GM23338 (cell line): ENCODE measurements at regions not wholly inside any gene's neighbourhood (a gene's known extent, or its start where the extent isn't known, plus 50 kb on each side); places are given as distances from the start of the nearest gene placed in this dataset.

Source experiments
- ATAC-seq: fragments of 200-7000 bp; cut with Tn5 transposase; 3 replicates; pipeline ENCODE4 v1.9.1; 2020
- DNase-seq: peaks from one replicate; pipeline ENCODE4 v3.0.0-alpha.2; 2015; ENCODE audit warnings: low spot score
- H2AFZ ChIP-seq: fragments of 200-600 bp; sonication (generic); 2 replicates; pipeline ENCODE4 v1.8.0; 2016; ENCODE audit warnings: antibody characterized with exemption, mild to moderate bottlenecking, moderate library complexity
- H3F3A ChIP-seq: fragments of 200-600 bp; sonication (generic); replicated peaks from 2 replicates; pipeline ENCODE4 v1.8.0; 2017; ENCODE audit warnings: antibody characterized with exemption, mixed run types, low read depth
- H3K27ac ChIP-seq: fragments of 200-600 bp; sonication (generic); 2 replicates; pipeline ENCODE4 v1.6.1; 2016; ENCODE audit warnings: low read depth
- H3K27me3 ChIP-seq: fragments of 200-600 bp; sonication (generic); 2 replicates; pipeline ENCODE4 v1.8.0; 2016; ENCODE audit warnings: mild to moderate bottlenecking, mixed run types, moderate library complexity; ENCODE audit not compliant: insufficient read depth
- H3K36me3 ChIP-seq: fragments of 200-600 bp; sonication (generic); 2 replicates; pipeline ENCODE4 v1.8.0; 2016; ENCODE audit warnings: mild to moderate bottlenecking; ENCODE audit not compliant: insufficient read depth
- H3K4me1 ChIP-seq: fragments of 200-600 bp; sonication (generic); 2 replicates; pipeline ENCODE4 v1.8.0; 2016; ENCODE audit warnings: mild to moderate bottlenecking, moderate library complexity; ENCODE audit not compliant: insufficient read depth
- H3K4me2 ChIP-seq: fragments of 200-600 bp; sonication (generic); 2 replicates; pipeline ENCODE4 v1.7.1; 2017; ENCODE audit warnings: mixed run types
- H3K4me3 ChIP-seq: fragments of 200-600 bp; sonication (generic); 2 replicates; pipeline ENCODE4 v1.6.1; 2016; ENCODE audit warnings: mixed run types
- H3K79me2 ChIP-seq: fragments of 200-600 bp; sonication (generic); replicated peaks from 2 replicates; pipeline ENCODE4 v1.8.0; 2017; ENCODE audit warnings: mild to moderate bottlenecking; ENCODE audit not compliant: insufficient read depth
- H3K9me2 ChIP-seq: fragments of 200-600 bp; sonication (generic); 2 replicates; pipeline ENCODE4 v1.8.0; 2017; ENCODE audit not compliant: insufficient read depth
- H4K20me1 ChIP-seq: fragments of 200-600 bp; sonication (generic); replicated peaks from 2 replicates; pipeline ENCODE4 v1.8.0; 2017; ENCODE audit warnings: mild to moderate bottlenecking; ENCODE audit not compliant: insufficient read depth
- H3K27ac Mint-ChIP-seq: 2 replicates; pipeline ENCODE4 v1.8.0; 2020; ENCODE audit warnings: inconsistent platforms, mild to moderate bottlenecking, moderate library complexity, mixed read lengths
- H3K27me3 Mint-ChIP-seq: 3 replicates; pipeline ENCODE4 v1.8.0; 2022; ENCODE audit warnings: low read depth, mild to moderate bottlenecking, moderate library complexity, mixed read lengths, inconsistent platforms; ENCODE audit not compliant: insufficient read depth, poor library complexity
- H3K36me3 Mint-ChIP-seq: 3 replicates; pipeline ENCODE4 v1.8.0; 2021; ENCODE audit warnings: low read depth, mild to moderate bottlenecking, inconsistent platforms, moderate library complexity, mixed read lengths
- H3K4me1 Mint-ChIP-seq: 3 replicates; pipeline ENCODE4 v1.8.0; 2020; ENCODE audit warnings: mild to moderate bottlenecking, inconsistent platforms, mixed read lengths
- H3K4me3 Mint-ChIP-seq: 3 replicates; pipeline ENCODE4 v1.8.0; 2021; ENCODE audit warnings: moderate library complexity, mild to moderate bottlenecking, inconsistent platforms, mixed read lengths
- H3K9me3 Mint-ChIP-seq: 3 replicates; pipeline ENCODE4 v1.8.0; 2020; ENCODE audit warnings: moderate library complexity, mild to moderate bottlenecking, inconsistent platforms, mixed read lengths
- CREB1 ChIP-seq: fragments of 250-450 bp; sonication (Bioruptor Pico); IDR thresholded peaks from 2 replicates; pipeline ENCODE4 v1.5.0; 2020; ENCODE audit warnings: low read depth, mild to moderate bottlenecking, moderate library complexity
- EZH2 ChIP-seq: fragments of 200-600 bp; sonication (generic); IDR thresholded peaks from one replicate; pipeline ENCODE4 v1.8.0; 2017; ENCODE audit warnings: antibody characterized with exemption, mild to moderate bottlenecking, low read depth; ENCODE audit not compliant: unreplicated experiment
- EZH2phosphoT487 ChIP-seq: fragments of 200-600 bp; sonication (generic); IDR thresholded peaks from one replicate; pipeline ENCODE4 v1.8.1; 2018; ENCODE audit warnings: antibody characterized with exemption; ENCODE audit not compliant: unreplicated experiment
- JUNB ChIP-seq: IDR thresholded peaks from one replicate; pipeline ENCODE4 v1.6.1; 2016; ENCODE audit warnings: antibody characterized with exemption; ENCODE audit not compliant: unreplicated experiment
- NANOG ChIP-seq: IDR thresholded peaks from 2 replicates; pipeline ENCODE4 v1.6.1; 2016; ENCODE audit warnings: antibody characterized with exemption, borderline replicate concordance
- POLR2AphosphoS5 ChIP-seq: IDR thresholded peaks from 2 replicates; pipeline ENCODE4 v1.6.1; 2016; ENCODE audit warnings: antibody characterized with exemption, low read depth
- STAT1 ChIP-seq: IDR thresholded peaks from one replicate; pipeline ENCODE4 v1.6.1; 2016; ENCODE audit warnings: antibody characterized with exemption; ENCODE audit not compliant: unreplicated experiment
- ZNF114 ChIP-seq: fragments of 250-450 bp; sonication (Bioruptor Pico); IDR thresholded peaks from 2 replicates; pipeline ENCODE4 v1.5.0; 2020; ENCODE audit warnings: mild to moderate bottlenecking, moderate library complexity
- ZNF331 ChIP-seq: fragments of 250-450 bp; sonication (Bioruptor Pico); IDR thresholded peaks from 2 replicates; pipeline ENCODE4 v1.5.0; 2020; ENCODE audit warnings: low read depth, mild to moderate bottlenecking, moderate library complexity
- TF ChIP-seq, protein P1 (sequence below): IDR thresholded peaks from one replicate; pipeline ENCODE4 v1.6.1; 2018; ENCODE audit warnings: antibody characterized with exemption; ENCODE audit not compliant: unreplicated experiment
- TF ChIP-seq, protein P2 (sequence below), 2 experiments: fragments of 200-600 bp in 1 of 2; sonication (generic) in 1 of 2; conservative IDR thresholded peaks; 2 replicates each; pipeline versions ENCODE4 v1.5.1 to v1.6.1; 2016 to 2017; ENCODE audit warnings: antibody characterized with exemption in 2 of 2, low read depth in 2 of 2, mild to moderate bottlenecking in 2 of 2, moderate library complexity in 1 of 2
- TF ChIP-seq, protein P3 (sequence below): fragments of 250-450 bp; sonication (Bioruptor Pico); IDR thresholded peaks from 2 replicates; pipeline ENCODE4 v1.5.0; 2020; ENCODE audit warnings: mild to moderate bottlenecking, moderate library complexity
- TF ChIP-seq, protein P4 (sequence below): IDR thresholded peaks from 2 replicates; pipeline ENCODE4 v1.6.1; 2016; ENCODE audit warnings: antibody characterized with exemption

DNA sequence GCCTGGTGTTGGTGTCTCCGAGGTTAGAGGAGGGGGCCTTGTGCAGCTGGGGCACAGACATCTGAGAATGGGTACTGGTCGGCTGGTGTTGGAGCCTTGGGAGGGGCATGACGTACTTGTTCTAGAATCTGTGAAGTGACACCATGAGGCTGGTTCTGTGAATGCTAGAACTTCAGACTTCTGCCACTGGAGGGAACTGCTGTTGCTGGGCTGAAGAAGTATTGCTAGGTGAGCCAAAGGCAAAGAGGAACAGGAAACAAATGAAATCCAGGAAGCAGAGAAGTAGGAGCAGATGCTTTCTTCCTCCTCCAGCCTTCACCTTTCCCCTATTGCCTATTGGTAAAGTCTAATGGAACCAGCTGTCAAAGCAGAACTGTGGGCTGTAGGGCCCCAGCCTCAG, 120.9 kb upstream of the DDIT4L start:
- Histone ChIP-seq H3K4me1 (peaks cover 26% of the 10 kb centered on the region), H3F3A (no peaks in the 10 kb centered on the region), H3K27ac (no peak overlapping the region), H3K79me2 (no peaks in the 10 kb centered on the region), H2AFZ (no peak overlapping the region; the same call in 1 of the 2 replicates), H3K9me2 (peaks cover 13% of the 10 kb centered on the region), H4K20me1 (no peaks in the 10 kb centered on the region), H3K27me3 (no peaks in the 10 kb centered on the region), H3K36me3 (no peaks in the 10 kb centered on the region), H3K4me2 (no peak overlapping the region), H3K4me3 (no peak overlapping the region)
- peaks cover 28% of the 10 kb centered on the region; the same call in 2 of the 3 replicates for H3K4me1 Mint-ChIP-seq
- no peak overlapping the region for H3K4me3 Mint-ChIP-seq
- DNase-seq (peak; percentile 15), ATAC-seq (peak; percentile 41; the same call in 1 of the 3 replicates)
- TF ChIP-seq, protein P1, sequence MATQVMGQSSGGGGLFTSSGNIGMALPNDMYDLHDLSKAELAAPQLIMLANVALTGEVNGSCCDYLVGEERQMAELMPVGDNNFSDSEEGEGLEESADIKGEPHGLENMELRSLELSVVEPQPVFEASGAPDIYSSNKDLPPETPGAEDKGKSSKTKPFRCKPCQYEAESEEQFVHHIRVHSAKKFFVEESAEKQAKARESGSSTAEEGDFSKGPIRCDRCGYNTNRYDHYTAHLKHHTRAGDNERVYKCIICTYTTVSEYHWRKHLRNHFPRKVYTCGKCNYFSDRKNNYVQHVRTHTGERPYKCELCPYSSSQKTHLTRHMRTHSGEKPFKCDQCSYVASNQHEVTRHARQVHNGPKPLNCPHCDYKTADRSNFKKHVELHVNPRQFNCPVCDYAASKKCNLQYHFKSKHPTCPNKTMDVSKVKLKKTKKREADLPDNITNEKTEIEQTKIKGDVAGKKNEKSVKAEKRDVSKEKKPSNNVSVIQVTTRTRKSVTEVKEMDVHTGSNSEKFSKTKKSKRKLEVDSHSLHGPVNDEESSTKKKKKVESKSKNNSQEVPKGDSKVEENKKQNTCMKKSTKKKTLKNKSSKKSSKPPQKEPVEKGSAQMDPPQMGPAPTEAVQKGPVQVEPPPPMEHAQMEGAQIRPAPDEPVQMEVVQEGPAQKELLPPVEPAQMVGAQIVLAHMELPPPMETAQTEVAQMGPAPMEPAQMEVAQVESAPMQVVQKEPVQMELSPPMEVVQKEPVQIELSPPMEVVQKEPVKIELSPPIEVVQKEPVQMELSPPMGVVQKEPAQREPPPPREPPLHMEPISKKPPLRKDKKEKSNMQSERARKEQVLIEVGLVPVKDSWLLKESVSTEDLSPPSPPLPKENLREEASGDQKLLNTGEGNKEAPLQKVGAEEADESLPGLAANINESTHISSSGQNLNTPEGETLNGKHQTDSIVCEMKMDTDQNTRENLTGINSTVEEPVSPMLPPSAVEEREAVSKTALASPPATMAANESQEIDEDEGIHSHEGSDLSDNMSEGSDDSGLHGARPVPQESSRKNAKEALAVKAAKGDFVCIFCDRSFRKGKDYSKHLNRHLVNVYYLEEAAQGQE = no peak
- TF ChIP-seq ZNF114 = no peak
- no peak for TF ChIP-seq JUNB
- TF ChIP-seq EZH2 = no peak
- TF ChIP-seq ZNF331 (CRISPR knock-in tag) = no peak
- TF ChIP-seq, protein P2, sequence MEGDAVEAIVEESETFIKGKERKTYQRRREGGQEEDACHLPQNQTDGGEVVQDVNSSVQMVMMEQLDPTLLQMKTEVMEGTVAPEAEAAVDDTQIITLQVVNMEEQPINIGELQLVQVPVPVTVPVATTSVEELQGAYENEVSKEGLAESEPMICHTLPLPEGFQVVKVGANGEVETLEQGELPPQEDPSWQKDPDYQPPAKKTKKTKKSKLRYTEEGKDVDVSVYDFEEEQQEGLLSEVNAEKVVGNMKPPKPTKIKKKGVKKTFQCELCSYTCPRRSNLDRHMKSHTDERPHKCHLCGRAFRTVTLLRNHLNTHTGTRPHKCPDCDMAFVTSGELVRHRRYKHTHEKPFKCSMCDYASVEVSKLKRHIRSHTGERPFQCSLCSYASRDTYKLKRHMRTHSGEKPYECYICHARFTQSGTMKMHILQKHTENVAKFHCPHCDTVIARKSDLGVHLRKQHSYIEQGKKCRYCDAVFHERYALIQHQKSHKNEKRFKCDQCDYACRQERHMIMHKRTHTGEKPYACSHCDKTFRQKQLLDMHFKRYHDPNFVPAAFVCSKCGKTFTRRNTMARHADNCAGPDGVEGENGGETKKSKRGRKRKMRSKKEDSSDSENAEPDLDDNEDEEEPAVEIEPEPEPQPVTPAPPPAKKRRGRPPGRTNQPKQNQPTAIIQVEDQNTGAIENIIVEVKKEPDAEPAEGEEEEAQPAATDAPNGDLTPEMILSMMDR (conservative IDR thresholded peaks at IDR 0.05; ENCODE audit: low read depth in 2 of 2) = peak in 1 of 2 experiments; percentile 30; a peak in 2 of 4 replicates
- TF ChIP-seq STAT1 = no peak
- TF ChIP-seq, protein P3, sequence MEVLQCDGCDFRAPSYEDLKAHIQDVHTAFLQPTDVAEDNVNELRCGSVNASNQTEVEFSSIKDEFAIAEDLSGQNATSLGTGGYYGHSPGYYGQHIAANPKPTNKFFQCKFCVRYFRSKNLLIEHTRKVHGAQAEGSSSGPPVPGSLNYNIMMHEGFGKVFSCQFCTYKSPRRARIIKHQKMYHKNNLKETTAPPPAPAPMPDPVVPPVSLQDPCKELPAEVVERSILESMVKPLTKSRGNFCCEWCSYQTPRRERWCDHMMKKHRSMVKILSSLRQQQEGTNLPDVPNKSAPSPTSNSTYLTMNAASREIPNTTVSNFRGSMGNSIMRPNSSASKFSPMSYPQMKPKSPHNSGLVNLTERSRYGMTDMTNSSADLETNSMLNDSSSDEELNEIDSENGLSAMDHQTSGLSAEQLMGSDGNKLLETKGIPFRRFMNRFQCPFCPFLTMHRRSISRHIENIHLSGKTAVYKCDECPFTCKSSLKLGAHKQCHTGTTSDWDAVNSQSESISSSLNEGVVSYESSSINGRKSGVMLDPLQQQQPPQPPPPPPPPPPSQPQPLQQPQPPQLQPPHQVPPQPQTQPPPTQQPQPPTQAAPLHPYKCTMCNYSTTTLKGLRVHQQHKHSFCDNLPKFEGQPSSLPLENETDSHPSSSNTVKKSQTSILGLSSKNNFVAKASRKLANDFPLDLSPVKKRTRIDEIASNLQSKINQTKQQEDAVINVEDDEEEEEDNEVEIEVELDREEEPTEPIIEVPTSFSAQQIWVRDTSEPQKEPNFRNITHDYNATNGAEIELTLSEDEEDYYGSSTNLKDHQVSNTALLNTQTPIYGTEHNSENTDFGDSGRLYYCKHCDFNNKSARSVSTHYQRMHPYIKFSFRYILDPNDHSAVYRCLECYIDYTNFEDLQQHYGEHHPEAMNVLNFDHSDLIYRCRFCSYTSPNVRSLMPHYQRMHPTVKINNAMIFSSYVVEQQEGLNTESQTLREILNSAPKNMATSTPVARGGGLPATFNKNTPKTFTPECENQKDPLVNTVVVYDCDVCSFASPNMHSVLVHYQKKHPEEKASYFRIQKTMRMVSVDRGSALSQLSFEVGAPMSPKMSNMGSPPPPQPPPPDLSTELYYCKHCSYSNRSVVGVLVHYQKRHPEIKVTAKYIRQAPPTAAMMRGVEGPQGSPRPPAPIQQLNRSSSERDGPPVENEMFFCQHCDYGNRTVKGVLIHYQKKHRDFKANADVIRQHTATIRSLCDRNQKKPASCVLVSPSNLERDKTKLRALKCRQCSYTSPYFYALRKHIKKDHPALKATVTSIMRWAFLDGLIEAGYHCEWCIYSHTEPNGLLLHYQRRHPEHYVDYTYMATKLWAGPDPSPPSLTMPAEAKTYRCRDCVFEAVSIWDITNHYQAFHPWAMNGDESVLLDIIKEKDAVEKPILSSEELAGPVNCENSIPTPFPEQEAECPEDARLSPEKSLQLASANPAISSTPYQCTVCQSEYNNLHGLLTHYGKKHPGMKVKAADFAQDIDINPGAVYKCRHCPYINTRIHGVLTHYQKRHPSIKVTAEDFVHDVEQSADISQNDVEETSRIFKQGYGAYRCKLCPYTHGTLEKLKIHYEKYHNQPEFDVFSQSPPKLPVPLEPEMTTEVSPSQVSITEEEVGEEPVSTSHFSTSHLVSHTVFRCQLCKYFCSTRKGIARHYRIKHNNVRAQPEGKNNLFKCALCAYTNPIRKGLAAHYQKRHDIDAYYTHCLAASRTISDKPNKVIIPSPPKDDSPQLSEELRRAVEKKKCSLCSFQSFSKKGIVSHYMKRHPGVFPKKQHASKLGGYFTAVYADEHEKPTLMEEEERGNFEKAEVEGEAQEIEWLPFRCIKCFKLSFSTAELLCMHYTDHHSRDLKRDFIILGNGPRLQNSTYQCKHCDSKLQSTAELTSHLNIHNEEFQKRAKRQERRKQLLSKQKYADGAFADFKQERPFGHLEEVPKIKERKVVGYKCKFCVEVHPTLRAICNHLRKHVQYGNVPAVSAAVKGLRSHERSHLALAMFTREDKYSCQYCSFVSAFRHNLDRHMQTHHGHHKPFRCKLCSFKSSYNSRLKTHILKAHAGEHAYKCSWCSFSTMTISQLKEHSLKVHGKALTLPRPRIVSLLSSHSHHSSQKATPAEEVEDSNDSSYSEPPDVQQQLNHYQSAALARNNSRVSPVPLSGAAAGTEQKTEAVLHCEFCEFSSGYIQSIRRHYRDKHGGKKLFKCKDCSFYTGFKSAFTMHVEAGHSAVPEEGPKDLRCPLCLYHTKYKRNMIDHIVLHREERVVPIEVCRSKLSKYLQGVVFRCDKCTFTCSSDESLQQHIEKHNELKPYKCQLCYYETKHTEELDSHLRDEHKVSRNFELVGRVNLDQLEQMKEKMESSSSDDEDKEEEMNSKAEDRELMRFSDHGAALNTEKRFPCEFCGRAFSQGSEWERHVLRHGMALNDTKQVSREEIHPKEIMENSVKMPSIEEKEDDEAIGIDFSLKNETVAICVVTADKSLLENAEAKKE (CRISPR knock-in tag) = 0 out of 2 replicates have a peak, but pooled peaks have one; percentile 24
- no peak for TF ChIP-seq NANOG
- TF ChIP-seq POLR2AphosphoS5 = no peak
- TF ChIP-seq, protein P4, sequence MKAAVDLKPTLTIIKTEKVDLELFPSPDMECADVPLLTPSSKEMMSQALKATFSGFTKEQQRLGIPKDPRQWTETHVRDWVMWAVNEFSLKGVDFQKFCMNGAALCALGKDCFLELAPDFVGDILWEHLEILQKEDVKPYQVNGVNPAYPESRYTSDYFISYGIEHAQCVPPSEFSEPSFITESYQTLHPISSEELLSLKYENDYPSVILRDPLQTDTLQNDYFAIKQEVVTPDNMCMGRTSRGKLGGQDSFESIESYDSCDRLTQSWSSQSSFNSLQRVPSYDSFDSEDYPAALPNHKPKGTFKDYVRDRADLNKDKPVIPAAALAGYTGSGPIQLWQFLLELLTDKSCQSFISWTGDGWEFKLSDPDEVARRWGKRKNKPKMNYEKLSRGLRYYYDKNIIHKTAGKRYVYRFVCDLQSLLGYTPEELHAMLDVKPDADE = no peak
- no peak for TF ChIP-seq EZH2phosphoT487
- no peak for TF ChIP-seq CREB1 (CRISPR knock-in tag)
- no peaks in the 10 kb centered on the region for H3K36me3 Mint-ChIP-seq
- no peak overlapping the region for H3K27ac Mint-ChIP-seq
- H3K9me3 Mint-ChIP-seq = no peaks in the 10 kb centered on the region
- H3K27me3 Mint-ChIP-seq = no peaks in the 10 kb centered on the region
